ENCODE measurements at regions not wholly inside any gene's neighbourhood (a gene's known extent, or its start where the extent isn't known, plus 50 kb on each side); places are given as distances from the start of the nearest gene placed in this dataset.
"Not testable (repeated sequence)": the region's sequence is repeated elsewhere in the genome, so short reads cannot be mapped to it uniquely, and the experiment has no call there.

DNA sequence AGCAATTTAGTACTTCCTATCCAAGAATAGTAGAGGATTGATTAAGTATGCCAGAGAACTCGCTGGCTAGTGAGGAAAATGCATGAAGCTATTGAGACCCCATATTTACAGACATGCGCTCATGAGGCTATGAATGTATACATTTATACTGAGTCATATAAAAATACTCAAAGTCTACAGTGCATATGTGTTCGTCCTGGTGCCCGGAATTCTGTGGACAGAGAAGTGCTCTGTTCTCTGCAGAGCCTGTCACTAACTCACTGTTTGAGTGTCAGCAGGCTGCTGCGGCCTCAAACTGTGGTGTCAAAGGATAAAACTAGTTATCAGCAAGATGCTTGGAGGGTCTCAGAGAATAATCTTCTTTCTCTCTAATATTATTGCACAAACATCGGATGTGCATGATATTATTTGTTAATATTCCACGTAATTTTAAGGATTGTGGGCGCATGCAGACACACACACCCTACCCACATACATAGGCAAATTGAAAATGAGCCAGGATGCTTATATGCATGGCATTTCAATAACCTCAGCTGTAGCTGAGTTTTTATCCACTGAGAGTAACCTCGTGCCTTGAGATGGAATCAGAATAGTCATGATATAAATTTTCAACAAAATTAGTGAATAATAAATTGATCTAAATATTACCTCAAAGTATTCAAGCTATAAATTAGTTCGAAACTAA, 50.0 kb upstream of the TSC22D2 start:
- no peak for DNase-seq (ENCODE audit: low read depth in 2 of 2)

DNA sequence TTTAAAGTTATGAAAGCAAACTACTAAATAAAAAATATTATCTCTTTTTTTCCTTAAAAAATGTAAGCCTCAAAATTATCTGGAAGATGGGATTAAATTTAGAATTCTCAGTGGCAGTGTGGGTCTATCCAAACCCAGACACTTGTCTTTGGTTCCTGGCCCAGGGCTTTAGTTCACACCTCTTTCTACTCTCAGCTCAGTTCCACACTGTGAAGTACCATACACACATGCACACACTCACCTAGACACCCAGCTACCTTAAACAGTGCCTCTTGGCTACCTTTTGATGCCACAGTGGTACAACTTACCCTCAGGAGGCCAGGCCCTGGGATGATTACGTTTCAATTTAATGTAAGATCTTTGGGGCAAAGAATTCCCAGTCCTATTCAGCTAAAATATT, 51.0 kb upstream of the TSC22D2 start:
- DNase-seq (ENCODE audit: low read depth in 2 of 2): no peak

DNA sequence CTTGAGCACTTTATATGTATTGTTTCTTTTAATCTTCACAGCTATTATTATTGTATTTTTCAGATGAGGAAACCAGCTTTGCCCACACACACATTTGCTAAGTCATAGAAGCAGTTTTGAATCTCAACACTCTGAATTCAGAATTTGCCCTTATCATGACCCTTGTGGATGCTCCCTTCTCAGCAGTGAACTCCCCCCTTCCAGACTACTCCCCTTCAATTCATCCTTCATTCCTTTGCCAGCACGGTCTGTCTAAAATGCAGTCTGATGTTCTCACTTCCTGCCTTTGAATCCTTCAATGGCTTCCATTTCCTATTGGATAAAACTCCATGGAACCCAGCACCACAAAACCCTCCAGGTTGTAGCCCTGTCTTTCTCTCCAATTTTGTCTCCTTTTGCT, 52.5 kb upstream of the TSC22D2 start:
- DNase-seq (ENCODE audit: low read depth in 2 of 2): no peak

DNA sequence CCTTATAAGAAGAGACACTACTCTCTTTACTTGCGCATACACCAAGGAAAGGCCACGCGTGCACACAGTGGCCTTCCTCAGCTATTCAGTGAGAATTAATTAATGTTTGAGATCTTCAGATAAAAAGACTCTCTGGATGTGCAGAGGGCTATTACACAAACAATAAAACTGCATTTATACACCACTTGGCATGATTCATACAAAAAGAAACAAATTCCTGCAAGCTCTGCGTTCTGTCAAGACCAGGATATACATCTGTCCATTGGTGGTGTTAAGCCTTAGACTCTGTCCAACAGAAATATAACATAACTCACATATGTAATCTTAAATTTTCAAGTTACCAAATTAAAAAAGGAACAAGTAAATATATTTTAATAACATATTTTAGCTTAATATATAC, 55.2 kb upstream of the TSC22D2 start:
- no peak for DNase-seq (ENCODE audit: low read depth in 2 of 2)

DNA sequence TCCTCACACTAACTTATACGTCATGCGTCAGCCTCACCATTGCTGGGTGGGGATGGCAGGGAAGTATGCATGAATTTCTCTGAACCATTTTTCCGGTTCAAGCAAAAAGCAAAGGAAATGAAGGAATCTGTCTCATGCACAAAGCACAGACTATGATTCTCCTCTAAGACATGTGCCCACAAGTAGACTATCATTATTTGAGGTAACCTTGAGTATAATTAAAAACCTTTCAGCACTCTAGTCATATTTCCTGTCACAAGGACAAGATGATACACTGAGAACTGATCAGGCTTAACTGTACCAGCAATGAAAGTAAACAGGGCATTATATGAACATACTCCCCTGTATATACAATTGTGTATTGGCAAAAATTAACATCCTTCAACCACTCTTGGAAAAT, 56.7 kb upstream of the TSC22D2 start:
- no peak for DNase-seq (ENCODE audit: low read depth in 2 of 2)

DNA sequence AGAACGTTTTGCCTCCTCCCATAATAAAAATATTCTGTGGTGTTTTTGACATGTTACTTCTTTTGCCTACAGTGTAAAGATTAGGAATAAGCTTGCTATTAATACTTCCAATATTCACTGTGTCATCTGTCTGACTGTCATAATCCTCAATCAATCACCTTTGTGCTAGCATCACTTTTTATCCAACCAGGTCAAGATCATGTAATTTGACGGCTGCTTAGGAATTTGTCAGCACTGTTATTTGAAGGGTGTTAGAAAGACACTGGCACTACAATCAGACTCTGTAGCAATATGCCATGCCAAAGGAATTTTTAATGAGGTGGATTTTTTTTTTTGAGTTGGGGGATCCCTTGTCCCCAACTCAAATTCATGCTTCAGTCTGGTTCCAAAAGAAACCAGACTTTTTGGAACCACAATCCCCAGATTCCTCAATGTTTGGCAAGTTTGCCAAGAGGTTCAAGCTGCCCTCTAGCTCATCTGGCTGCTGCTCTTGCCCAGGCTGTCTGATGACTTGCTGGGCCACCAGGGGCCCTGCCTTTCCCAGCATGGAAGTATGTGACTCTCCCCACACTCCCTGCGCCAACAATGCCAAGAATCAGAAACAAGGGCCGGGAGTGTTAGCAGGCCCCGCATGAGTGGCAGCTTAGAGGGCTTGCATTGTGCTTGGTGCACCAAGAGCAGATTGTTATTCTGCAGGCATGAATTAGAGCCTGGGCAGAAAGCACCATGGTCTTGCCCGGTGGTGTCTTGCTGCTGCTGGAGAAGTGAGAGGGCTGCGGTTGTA, 58.6 kb upstream of the TSC22D2 start:
- no peak for DNase-seq (ENCODE audit: low read depth in 2 of 2)

DNA sequence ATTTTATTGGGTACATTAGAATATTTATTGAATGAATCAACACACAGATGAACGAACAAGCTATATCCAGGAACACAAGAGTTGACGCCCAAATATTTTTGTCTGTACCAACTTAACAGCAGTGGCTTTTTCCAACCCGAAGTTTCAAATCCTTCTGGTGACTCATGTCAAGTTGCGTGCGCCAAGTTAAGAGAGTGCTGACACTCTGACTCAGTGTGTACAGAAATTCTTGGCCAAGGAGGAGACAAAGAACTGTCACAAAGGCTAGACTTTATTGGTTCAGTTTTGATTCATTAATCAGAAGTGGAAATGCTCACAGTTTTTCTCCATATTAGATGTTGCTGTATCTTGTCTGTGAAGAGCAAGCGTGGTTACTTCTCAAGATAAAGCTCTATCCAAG, 59.6 kb upstream of the TSC22D2 start:
- DNase-seq (ENCODE audit: low read depth in 2 of 2): no peak

DNA sequence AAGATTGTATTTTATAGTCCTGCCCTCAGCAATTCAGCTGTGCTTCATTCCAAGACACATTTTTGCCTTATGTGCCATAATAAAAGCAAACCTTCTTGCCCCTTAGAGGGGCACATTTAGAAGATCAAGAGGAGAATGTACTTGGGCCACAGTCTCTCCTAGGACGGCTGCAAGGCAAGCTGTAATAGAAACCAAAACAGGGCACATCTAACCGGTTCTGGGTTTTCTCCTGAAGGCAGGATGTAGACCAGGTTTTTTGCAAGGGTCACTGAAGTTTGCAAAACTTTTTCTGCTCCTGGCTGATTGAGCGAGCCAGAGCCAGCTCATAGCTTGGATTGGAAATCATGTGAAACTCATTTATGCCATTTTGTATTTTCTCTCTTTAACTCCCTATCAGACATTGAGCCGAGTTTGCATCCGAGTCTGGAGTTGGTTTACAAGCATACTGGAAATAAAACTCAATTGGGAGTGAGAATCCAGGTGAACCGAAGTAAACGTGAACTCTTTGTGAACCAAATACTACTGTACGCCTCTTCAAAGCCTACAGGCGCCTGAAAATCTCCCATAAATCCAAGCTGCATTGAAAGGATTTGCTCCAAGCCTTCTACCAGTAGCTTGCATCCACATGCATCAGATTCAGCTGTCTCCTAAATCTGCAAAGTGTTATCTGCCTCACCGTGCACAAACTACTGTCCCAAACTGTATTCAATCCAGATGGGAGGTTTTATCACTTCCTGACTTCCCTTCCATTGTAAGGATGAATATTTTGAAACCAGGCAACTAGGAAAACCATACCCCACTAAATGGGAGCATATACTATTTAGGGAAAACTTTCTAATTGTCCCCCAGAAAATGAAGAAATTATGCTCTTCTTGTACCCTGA, 60.9 kb upstream of the TSC22D2 start:
- no peak for DNase-seq (ENCODE audit: low read depth in 2 of 2)

DNA sequence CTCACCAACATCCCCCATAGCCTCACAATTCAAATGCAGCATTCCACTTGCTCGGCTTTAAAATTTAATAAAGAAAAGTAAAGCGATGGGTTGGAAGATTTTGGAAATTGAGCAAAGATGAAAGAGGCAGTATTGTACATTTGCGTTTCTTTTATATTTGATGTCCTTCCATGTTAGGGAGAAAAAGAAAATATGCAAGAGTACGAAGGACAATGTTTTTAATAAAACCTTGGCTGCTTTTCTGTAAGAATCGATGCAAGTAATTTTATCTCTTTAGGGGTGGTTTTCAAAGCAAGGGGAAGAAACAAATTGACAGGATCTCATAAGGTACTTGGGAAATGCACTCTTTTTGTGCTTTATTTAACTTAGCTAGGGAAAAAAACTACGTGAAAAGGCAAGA, 61.8 kb upstream of the TSC22D2 start:
- DNase-seq (ENCODE audit: low read depth in 2 of 2): no peak

DNA sequence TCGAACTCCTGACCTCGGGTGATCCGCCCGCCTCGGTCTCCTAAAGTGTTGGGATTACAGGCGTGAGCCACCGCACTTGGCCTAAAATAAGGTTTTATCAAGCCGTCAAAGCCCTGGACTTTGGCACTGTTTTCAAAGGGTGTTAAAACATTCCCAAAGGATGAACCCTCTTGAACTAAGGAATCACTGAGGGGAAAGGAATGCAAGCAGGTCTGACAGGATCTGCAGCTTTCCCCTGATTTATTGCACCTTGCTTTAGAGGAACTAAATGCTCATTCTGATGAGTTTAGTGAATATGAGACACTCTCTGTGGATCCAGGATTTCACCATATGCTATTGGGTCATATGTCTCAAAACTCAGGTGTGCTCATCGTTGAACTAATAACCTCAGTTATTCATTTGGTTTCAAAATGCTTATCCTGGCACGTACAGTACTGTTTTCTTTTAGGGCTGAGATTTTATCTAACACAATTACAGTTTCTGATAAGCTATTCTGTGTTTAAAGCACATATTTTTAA, 63.0 kb upstream of the TSC22D2 start:
- no peak for DNase-seq (ENCODE audit: low read depth in 2 of 2)

DNA sequence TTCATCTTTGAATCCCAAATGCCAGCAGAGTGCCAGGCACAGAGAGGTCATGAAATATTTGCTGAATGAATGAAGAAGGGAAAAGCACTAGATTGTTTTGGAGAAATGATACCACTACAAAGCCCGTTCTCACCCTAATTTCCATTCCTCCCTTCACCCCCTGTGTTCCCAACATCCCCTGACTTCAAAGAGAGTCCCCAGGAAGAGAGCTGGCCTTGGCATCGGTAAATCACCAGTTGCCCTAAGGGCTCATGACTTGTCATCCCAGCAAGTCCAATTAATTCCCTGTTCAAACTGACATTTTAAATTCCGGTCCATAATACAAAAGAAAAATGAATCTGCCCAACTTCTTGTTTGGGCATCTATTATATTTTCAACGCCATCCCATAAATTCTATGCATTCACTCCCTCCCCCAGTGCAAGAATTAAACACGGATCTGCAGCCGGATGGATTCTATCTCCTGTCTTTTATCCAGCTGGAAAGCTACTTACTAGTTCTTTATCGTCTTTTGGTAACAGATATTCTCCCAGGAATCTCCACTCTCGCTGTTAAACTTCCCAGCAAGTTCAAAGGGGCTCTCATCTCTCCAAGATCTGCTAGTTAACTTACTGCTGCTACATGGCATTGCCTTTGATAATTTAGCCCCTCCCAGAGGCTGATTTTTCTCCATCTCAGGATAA, 63.9 kb upstream of the TSC22D2 start:
- DNase-seq (ENCODE audit: low read depth in 2 of 2): no peak

DNA sequence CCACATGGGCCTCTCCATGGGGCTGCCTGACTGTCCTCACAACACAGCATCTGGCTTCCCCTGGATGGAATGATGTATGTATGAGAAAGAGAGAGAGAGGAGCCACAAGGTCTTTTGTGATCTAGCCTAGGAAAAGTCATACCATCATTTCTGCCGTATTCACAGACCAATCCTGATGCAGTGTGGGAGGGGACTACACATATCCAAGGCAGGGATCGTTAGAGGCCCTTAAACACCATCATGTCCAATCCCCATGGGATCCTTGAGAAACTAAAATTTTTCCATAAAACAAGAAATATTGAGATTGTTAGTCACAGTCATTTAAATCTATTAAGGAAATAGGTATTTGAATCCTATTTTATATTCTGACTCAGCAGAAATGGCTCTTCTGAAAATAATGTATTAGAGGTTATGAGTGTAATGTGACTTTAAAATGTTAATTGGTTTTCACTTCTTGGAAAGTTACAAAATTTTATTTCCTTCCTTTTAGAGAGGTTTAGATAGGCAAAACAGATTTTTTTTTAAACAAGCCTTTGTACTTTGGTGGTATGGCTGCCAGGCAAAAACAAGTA, 65.1 kb upstream of the TSC22D2 start:
- DNase-seq (ENCODE audit: low read depth in 2 of 2): no peak

DNA sequence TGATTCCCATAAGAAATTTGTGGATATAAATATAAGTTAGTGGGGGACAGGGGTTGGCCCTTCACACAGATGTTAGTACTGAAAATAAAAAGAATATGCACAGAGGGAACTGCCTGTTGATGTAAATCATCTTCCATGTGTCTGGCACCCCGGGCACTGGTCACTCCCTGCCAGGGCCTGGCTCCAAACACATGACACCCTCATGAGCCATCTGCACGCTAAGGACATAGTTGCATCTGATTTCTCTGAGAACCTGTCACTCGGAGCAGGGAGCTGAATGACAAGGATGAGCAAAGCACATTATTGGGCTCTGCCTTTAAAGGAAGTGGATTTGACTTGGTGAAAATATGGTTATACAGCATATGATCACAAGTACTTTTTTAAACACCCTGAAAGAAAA, 66.2 kb upstream of the TSC22D2 start:
- DNase-seq (ENCODE audit: low read depth in 2 of 2): no peak

DNA sequence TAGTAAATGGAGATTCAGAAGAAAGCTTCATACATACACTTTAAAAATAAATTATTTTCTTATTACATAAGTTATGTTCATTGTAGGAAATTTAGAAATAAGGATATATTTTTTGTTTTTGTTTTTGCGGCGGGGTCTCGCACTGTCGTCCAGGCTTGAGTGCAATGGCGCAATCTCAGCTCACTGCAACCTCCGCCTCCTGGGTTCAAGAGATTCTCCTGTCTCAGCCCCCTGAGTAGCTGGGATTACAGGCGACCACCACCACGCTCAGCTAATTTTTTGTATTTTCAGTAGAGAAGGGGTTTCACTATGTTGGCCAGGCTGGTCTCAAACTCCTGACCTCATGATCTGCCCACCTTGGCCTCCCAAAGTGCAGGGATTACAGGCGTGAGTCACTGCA, 71.7 kb upstream of the TSC22D2 start:
- DNase-seq (ENCODE audit: low read depth in 2 of 2): not testable (repeated sequence)

DNA sequence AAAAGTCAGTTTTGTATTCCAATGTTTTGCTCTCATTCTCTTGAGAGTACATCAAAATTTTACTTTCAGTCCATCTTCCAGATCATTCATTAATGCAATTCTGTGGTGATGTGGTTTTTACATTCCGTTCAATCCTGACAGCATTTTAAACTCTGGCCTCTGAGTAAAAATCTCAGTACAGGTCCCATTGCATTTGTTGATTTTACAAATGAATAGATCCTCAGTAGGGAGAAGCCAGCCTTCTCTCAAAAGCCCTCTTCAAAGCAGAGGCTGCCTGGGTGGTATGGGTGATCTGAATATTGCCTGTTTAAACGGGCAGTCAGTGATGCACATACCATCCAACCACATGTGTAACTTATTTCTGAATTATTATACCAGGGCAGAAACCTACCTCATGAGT, 72.5 kb upstream of the TSC22D2 start:
- DNase-seq (ENCODE audit: low read depth in 2 of 2): no peak

DNA sequence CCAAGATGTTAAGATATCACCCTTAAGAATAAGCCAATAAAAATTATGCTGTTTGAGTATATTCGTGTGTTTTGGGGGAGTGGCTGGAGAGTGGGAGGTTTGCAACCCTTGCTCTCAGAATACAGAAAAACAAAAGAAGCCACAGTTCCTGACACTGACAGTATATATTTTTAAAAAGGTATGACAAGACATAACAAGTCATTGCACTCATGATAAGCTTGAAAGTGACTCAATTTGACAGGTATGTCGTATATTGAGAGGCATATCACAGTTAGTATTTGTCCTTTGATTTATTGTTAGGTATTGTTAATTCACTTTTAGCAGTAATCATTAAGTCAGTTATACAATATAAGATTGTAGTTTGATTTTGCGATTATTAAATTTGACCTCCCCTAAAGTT, 73.1 kb upstream of the TSC22D2 start:
- no peak for DNase-seq (ENCODE audit: low read depth in 2 of 2)

DNA sequence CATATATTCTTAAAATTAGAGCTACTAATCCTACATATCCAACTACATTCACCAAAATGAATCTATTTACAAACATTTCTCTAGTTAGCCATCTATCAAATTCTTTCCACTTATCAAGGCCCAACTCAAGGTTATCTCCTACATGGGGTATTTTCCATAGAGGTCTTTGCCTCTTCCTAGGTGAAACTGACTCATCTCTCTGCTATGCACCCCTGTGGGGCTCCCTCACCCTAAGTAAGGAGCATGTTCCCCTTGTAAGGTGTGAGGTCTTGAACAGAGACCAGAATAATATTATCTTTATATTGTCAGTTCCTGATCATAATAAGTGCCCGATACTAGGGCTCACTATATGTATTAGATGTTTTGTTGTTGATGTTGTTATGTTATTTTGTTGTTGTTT, 74.6 kb upstream of the TSC22D2 start:
- DNase-seq (ENCODE audit: low read depth in 2 of 2): no peak

DNA sequence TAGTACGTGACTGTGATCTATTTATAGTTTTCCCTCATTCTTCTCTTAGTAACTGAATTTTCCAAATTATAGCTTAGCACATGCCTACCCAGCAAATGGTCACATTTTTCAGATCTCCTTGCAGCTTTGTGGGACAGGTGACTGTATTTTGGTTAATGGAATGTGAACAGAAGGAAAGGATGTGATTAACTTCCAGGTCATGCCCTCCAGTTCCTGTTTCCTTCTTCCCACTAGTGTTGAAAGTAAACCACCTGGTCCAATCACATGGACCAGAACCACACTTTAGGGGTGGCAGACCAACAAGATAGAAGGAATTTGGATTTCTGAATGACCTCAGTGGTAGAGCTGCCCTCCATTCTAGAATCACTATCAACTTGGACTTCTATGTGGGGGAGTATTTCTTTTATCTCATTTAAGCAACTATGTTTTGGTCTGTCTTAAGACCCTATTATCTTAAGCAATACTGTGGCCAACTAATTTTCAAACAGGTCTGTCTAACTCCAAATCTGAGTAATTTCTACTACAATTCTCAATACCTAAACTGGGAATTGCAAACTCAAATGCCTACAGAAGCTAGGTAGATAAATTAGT, 76.0 kb upstream of the TSC22D2 start:
- no peak for DNase-seq (ENCODE audit: low read depth in 2 of 2)

DNA sequence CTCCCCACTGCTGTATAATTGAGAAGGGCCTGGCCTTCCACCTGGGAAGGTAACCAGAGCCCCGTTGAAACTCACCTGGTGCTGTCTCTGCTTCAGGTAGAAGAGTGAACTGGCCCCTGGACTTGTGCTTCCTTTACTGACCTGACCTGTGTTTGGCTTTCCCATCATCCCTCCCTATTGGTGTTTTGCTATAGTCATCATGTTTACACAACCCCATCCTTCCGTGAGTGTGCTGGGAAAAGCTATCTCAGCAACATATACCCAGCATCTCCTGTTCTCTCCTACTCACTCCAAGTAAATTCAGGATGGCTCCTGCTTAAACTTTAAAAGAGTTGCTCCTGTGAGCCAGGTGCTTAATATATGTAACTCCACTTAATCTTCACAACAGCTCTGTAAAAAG, 77.2 kb upstream of the TSC22D2 start:
- DNase-seq (ENCODE audit: low read depth in 2 of 2): no peak

DNA sequence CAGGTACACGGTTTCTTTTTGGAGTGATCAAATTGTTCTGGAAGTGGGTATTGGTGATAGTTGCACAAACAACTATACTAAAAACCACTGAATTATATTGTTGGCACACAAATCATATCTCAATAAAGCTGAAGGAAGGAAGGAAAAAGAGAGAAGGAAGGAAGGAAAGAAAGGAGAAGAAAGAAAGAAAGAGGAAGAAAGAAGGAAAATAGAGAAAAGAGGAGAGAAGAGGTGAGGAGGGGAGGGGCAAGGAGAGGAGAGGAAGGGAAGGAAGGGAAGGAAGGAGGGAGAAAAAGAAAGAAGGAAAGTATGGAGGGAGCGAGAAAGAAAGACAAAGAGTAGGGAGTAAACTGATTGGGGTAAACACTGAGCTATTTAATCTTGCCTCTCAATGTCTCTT, 77.9 kb upstream of the TSC22D2 start:
- DNase-seq (ENCODE audit: low read depth in 2 of 2): no peak

DNA sequence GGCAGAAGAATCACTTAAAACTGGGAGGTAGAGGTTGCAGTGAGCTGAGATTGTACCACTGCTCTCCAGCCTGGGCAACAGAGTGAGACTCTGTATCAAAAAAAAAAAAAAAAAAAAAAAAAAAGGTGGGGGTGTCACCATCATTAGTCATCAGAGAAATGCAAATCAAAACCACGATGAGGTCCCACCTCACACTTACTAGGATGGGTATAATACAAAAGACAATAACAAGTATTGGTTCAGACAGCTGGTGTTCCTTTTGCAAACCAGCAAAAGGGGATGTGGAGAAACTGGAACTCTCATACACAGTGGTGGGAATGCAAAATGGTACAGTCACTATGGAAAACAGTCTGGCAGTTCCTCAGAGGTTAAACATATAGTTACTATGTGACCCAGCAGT, 78.7 kb upstream of the TSC22D2 start:
- no peak for DNase-seq (ENCODE audit: low read depth in 2 of 2)

All from stimulated activated CD8-positive, alpha-beta memory T cell treated with anti-CD3 and anti-CD28 coated beads, Interleukin-15, amount 100 ng/mL, for 48 hours (primary cell).